ENCODE measurements at regions not wholly inside any gene's neighbourhood (a gene's known extent, or its start where the extent isn't known, plus 50 kb on each side); places are given as distances from the start of the nearest gene placed in this dataset.
"Not testable (repeated sequence)": the region's sequence is repeated elsewhere in the genome, so short reads cannot be mapped to it uniquely, and the experiment has no call there.

- no peak for DNase-seq (ENCODE audit: low read depth in 4 of 4, low spot score in 1 of 4)
Observed at GRCh38 chr2:144798034-144798433, 278.1 kb upstream of the ZEB2 start.

GRCh38 chr2:144796936-144797335 is 277.0 kb upstream of the ZEB2 start:
- no peak for DNase-seq (ENCODE audit: low read depth in 4 of 4, low spot score in 1 of 4)

- no peak for DNase-seq (ENCODE audit: low read depth in 4 of 4, low spot score in 1 of 4)
Observed at GRCh38 chr2:144796164-144796563, 276.2 kb upstream of the ZEB2 start.

GRCh38 chr2:144785253-144785652 is 265.3 kb upstream of the ZEB2 start:
- no peak for DNase-seq (ENCODE audit: low read depth in 4 of 4, low spot score in 1 of 4)

GRCh38 chr2:144780983-144781382 is 261.1 kb upstream of the ZEB2 start:
- DNase-seq (ENCODE audit: low read depth in 4 of 4, low spot score in 1 of 4) = no peak

- DNase-seq (ENCODE audit: low read depth in 4 of 4, low spot score in 1 of 4) = no peak
Observed at GRCh38 chr2:144776766-144777165, 256.8 kb upstream of the ZEB2 start.

- no peak for DNase-seq (ENCODE audit: low read depth in 4 of 4, low spot score in 1 of 4)
Observed at GRCh38 chr2:144774809-144775208, 254.9 kb upstream of the ZEB2 start.

GRCh38 chr2:144771348-144771747 is 251.4 kb upstream of the ZEB2 start:
- DNase-seq (ENCODE audit: low read depth in 4 of 4, low spot score in 1 of 4) = no peak

- DNase-seq (ENCODE audit: low read depth in 4 of 4, low spot score in 1 of 4) = no peak
Observed at GRCh38 chr2:144770616-144771230, 250.8 kb upstream of the ZEB2 start.

- not testable (repeated sequence) for DNase-seq (ENCODE audit: low read depth in 4 of 4, low spot score in 1 of 4)
Observed at GRCh38 chr2:144760939-144761338, 241.0 kb upstream of the ZEB2 start.

- DNase-seq (ENCODE audit: low read depth in 4 of 4, low spot score in 1 of 4) = no peak
Observed at GRCh38 chr2:144759746-144760145, 239.8 kb upstream of the ZEB2 start.

GRCh38 chr2:144758196-144758595 is 238.3 kb upstream of the ZEB2 start:
- not testable (repeated sequence) for DNase-seq (ENCODE audit: low read depth in 4 of 4, low spot score in 1 of 4)

- DNase-seq (ENCODE audit: low read depth in 4 of 4, low spot score in 1 of 4) = no peak
Observed at GRCh38 chr2:144753416-144753815, 233.5 kb upstream of the ZEB2 start.

GRCh38 chr2:144751142-144751905 is 231.4 kb upstream of the ZEB2 start:
- DNase-seq (ENCODE audit: low read depth in 4 of 4, low spot score in 1 of 4) = no peak

GRCh38 chr2:144749188-144749587 is 229.3 kb upstream of the ZEB2 start:
- DNase-seq (ENCODE audit: low read depth in 4 of 4, low spot score in 1 of 4) = no peak

- no peak for DNase-seq (ENCODE audit: low read depth in 4 of 4, low spot score in 1 of 4)
Observed at GRCh38 chr2:144748443-144748842, 228.5 kb upstream of the ZEB2 start.

- DNase-seq (ENCODE audit: low read depth in 4 of 4, low spot score in 1 of 4) = no peak
Observed at GRCh38 chr2:144747571-144747970, 227.7 kb upstream of the ZEB2 start.

- DNase-seq (ENCODE audit: low read depth in 4 of 4, low spot score in 1 of 4) = no peak
Observed at GRCh38 chr2:144745424-144745823, 225.5 kb upstream of the ZEB2 start.

- no peak for DNase-seq (ENCODE audit: low read depth in 4 of 4, low spot score in 1 of 4)
Observed at GRCh38 chr2:144738749-144739148, 218.8 kb upstream of the ZEB2 start.

- DNase-seq (ENCODE audit: low read depth in 4 of 4, low spot score in 1 of 4) = no peak
Observed at GRCh38 chr2:144730711-144731110, 210.8 kb upstream of the ZEB2 start.

GRCh38 chr2:144724460-144724859 is 204.5 kb upstream of the ZEB2 start:
- not testable (repeated sequence) for DNase-seq (ENCODE audit: low read depth in 4 of 4, low spot score in 1 of 4)

GRCh38 chr2:144718376-144718775 is 198.5 kb upstream of the ZEB2 start:
- DNase-seq (ENCODE audit: low read depth in 4 of 4, low spot score in 1 of 4) = no peak

GRCh38 chr2:144715992-144716391 is 196.1 kb upstream of the ZEB2 start:
- DNase-seq (ENCODE audit: low read depth in 4 of 4, low spot score in 1 of 4) = no peak

Measured in stimulated activated CD4-positive, alpha-beta T cell treated with anti-CD3 and anti-CD28 coated beads, Interleukin-1b, Interleukin-23, amount 100 ng/mL, for 24 hours (primary cell).